Bronchial epithelial cell (primary cell): ENCODE measurements at regions not wholly inside any gene's neighbourhood (a gene's known extent, or its start where the extent isn't known, plus 50 kb on each side); places are given as distances from the start of the nearest gene placed in this dataset.
"Not testable (repeated sequence)": the region's sequence is repeated elsewhere in the genome, so short reads cannot be mapped to it uniquely, and the experiment has no call there.

ENCODE experiments used
- DNase-seq: peaks from one replicate; pipeline ENCODE4 v3.0.0-alpha.2; 2010; ENCODE audit warnings: low read depth
- FAIRE-seq: peaks from 2 replicates; lab custom pipeline; 2011; peaks lifted over from hg19 to GRCh38; lab: Jason Lieb, UNC
- H3K27me3 ChIP-seq: 2 replicates; pipeline ENCODE4 v1.5.1; 2011; ENCODE audit warnings: low read length; ENCODE audit not compliant: control insufficient read depth, insufficient read depth
- H3K36me3 ChIP-seq: 2 replicates; pipeline ENCODE4 v1.5.1; 2011; ENCODE audit warnings: low read length; ENCODE audit not compliant: control insufficient read depth, insufficient read depth
- H3K4me3 ChIP-seq: 2 replicates; pipeline ENCODE4 v1.5.1; 2011; ENCODE audit warnings: mild to moderate bottlenecking, low read depth, low read length, control low read depth
- CTCF ChIP-seq: IDR thresholded peaks from 2 replicates; pipeline ENCODE4 v1.5.1; 2011; ENCODE audit warnings: mild to moderate bottlenecking, moderate library complexity, low read length, control low read depth, inconsistent platforms; ENCODE audit not compliant: insufficient read depth, severe bottlenecking

- no peak for TF ChIP-seq CTCF
- no peak overlapping the region for H3K4me3 ChIP-seq
- DNase-seq (no peak), FAIRE-seq (no peak)
- H3K27me3 ChIP-seq = no peaks in the 10 kb centered on the region
- no peaks in the 10 kb centered on the region for H3K36me3 ChIP-seq
Measured at GRCh38 chr6:153984811-153985210, 54.2 kb upstream of the OPRM1 start.

- FAIRE-seq (no peak), DNase-seq (peak; percentile 31)
- no peak overlapping the region for H3K4me3 ChIP-seq
- no peaks in the 10 kb centered on the region for H3K27me3 ChIP-seq
- TF ChIP-seq CTCF = no peak
- H3K36me3 ChIP-seq = no peaks in the 10 kb centered on the region
Measured at GRCh38 chr6:153980171-153980570, 58.9 kb upstream of the OPRM1 start.

- not testable (repeated sequence) for H3K4me3 ChIP-seq, H3K36me3 ChIP-seq, FAIRE-seq, DNase-seq, H3K27me3 ChIP-seq
Measured at GRCh38 chr6:153978911-153979548, 60.0 kb upstream of the OPRM1 start.

- Histone ChIP-seq H3K27me3 (no peaks in the 10 kb centered on the region), H3K4me3 (no peak overlapping the region), H3K36me3 (no peaks in the 10 kb centered on the region)
- peak; percentile 81 for FAIRE-seq
- TF ChIP-seq CTCF = no peak
- peak; percentile 26 for DNase-seq
Measured at GRCh38 chr6:153976921-153977693, 61.9 kb upstream of the OPRM1 start.

- Histone ChIP-seq H3K4me3 (no peak overlapping the region), H3K36me3 (no peaks in the 10 kb centered on the region), H3K27me3 (no peaks in the 10 kb centered on the region)
- no peak for DNase-seq
- TF ChIP-seq CTCF = no peak
- FAIRE-seq = no peak
Measured at GRCh38 chr6:153966001-153966400, 73.0 kb upstream of the OPRM1 start.

GRCh38 chr6:153963352-153963751 is 75.7 kb upstream of the OPRM1 start:
- no peaks in the 10 kb centered on the region for H3K27me3 ChIP-seq
- no peak for TF ChIP-seq CTCF
- FAIRE-seq (no peak), DNase-seq (no peak)
- H3K4me3 ChIP-seq = no peak overlapping the region
- H3K36me3 ChIP-seq = no peaks in the 10 kb centered on the region
